GM23338 (cell line): ENCODE measurements at regions not wholly inside any gene's neighbourhood (a gene's known extent, or its start where the extent isn't known, plus 50 kb on each side); places are given as distances from the start of the nearest gene placed in this dataset.

Experiments
- ATAC-seq: fragments of 200-7000 bp; cut with Tn5 transposase; 3 replicates; pipeline ENCODE4 v1.9.1; 2020
- DNase-seq: peaks from one replicate; pipeline ENCODE4 v3.0.0-alpha.2; 2015; ENCODE audit warnings: low spot score
- H2AFZ ChIP-seq: fragments of 200-600 bp; sonication (generic); 2 replicates; pipeline ENCODE4 v1.8.0; 2016; ENCODE audit warnings: antibody characterized with exemption, mild to moderate bottlenecking, moderate library complexity
- H3F3A ChIP-seq: fragments of 200-600 bp; sonication (generic); replicated peaks from 2 replicates; pipeline ENCODE4 v1.8.0; 2017; ENCODE audit warnings: antibody characterized with exemption, mixed run types, low read depth
- H3K27ac ChIP-seq: fragments of 200-600 bp; sonication (generic); 2 replicates; pipeline ENCODE4 v1.6.1; 2016; ENCODE audit warnings: low read depth
- H3K27me3 ChIP-seq: fragments of 200-600 bp; sonication (generic); 2 replicates; pipeline ENCODE4 v1.8.0; 2016; ENCODE audit warnings: mild to moderate bottlenecking, mixed run types, moderate library complexity; ENCODE audit not compliant: insufficient read depth
- H3K36me3 ChIP-seq: fragments of 200-600 bp; sonication (generic); 2 replicates; pipeline ENCODE4 v1.8.0; 2016; ENCODE audit warnings: mild to moderate bottlenecking; ENCODE audit not compliant: insufficient read depth
- H3K4me1 ChIP-seq: fragments of 200-600 bp; sonication (generic); 2 replicates; pipeline ENCODE4 v1.8.0; 2016; ENCODE audit warnings: mild to moderate bottlenecking, moderate library complexity; ENCODE audit not compliant: insufficient read depth
- H3K4me2 ChIP-seq: fragments of 200-600 bp; sonication (generic); 2 replicates; pipeline ENCODE4 v1.7.1; 2017; ENCODE audit warnings: mixed run types
- H3K4me3 ChIP-seq: fragments of 200-600 bp; sonication (generic); 2 replicates; pipeline ENCODE4 v1.6.1; 2016; ENCODE audit warnings: mixed run types
- H3K79me2 ChIP-seq: fragments of 200-600 bp; sonication (generic); replicated peaks from 2 replicates; pipeline ENCODE4 v1.8.0; 2017; ENCODE audit warnings: mild to moderate bottlenecking; ENCODE audit not compliant: insufficient read depth
- H3K9me2 ChIP-seq: fragments of 200-600 bp; sonication (generic); 2 replicates; pipeline ENCODE4 v1.8.0; 2017; ENCODE audit not compliant: insufficient read depth
- H4K20me1 ChIP-seq: fragments of 200-600 bp; sonication (generic); replicated peaks from 2 replicates; pipeline ENCODE4 v1.8.0; 2017; ENCODE audit warnings: mild to moderate bottlenecking; ENCODE audit not compliant: insufficient read depth
- H3K27ac Mint-ChIP-seq: 2 replicates; pipeline ENCODE4 v1.8.0; 2020; ENCODE audit warnings: inconsistent platforms, mild to moderate bottlenecking, moderate library complexity, mixed read lengths
- H3K27me3 Mint-ChIP-seq: 3 replicates; pipeline ENCODE4 v1.8.0; 2022; ENCODE audit warnings: low read depth, mild to moderate bottlenecking, moderate library complexity, mixed read lengths, inconsistent platforms; ENCODE audit not compliant: insufficient read depth, poor library complexity
- H3K36me3 Mint-ChIP-seq: 3 replicates; pipeline ENCODE4 v1.8.0; 2021; ENCODE audit warnings: low read depth, mild to moderate bottlenecking, inconsistent platforms, moderate library complexity, mixed read lengths
- H3K4me1 Mint-ChIP-seq: 3 replicates; pipeline ENCODE4 v1.8.0; 2020; ENCODE audit warnings: mild to moderate bottlenecking, inconsistent platforms, mixed read lengths
- H3K4me3 Mint-ChIP-seq: 3 replicates; pipeline ENCODE4 v1.8.0; 2021; ENCODE audit warnings: moderate library complexity, mild to moderate bottlenecking, inconsistent platforms, mixed read lengths
- H3K9me3 Mint-ChIP-seq: 3 replicates; pipeline ENCODE4 v1.8.0; 2020; ENCODE audit warnings: moderate library complexity, mild to moderate bottlenecking, inconsistent platforms, mixed read lengths
- ZNF114 ChIP-seq: fragments of 250-450 bp; sonication (Bioruptor Pico); IDR thresholded peaks from 2 replicates; pipeline ENCODE4 v1.5.0; 2020; ENCODE audit warnings: mild to moderate bottlenecking, moderate library complexity
- ZNF331 ChIP-seq: fragments of 250-450 bp; sonication (Bioruptor Pico); IDR thresholded peaks from 2 replicates; pipeline ENCODE4 v1.5.0; 2020; ENCODE audit warnings: low read depth, mild to moderate bottlenecking, moderate library complexity
- TF ChIP-seq, protein P1 (sequence below): IDR thresholded peaks from one replicate; pipeline ENCODE4 v1.6.1; 2018; ENCODE audit warnings: antibody characterized with exemption; ENCODE audit not compliant: unreplicated experiment
- TF ChIP-seq, protein P2 (sequence below): IDR thresholded peaks from 2 replicates; pipeline ENCODE4 v1.6.1; 2016; ENCODE audit warnings: antibody characterized with exemption

DNA sequence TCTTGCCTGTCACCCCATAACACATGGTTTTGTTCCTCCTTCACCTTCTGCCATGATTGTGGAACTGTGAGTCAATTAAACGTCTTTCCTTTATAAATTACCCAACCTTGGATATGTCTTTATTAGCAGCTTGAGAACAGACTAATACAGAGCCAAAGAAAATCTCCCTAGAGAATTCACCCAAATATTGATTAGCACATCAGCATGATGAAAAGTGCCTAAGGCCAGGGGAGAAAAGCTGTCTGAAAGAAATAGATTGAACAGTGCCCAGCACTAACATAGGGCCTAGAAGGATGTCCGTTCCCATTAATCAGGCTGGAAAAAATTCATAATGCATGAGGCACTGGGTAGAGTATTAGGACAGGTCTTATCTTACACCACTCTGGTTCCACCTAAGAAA is 111.9 kb upstream of the CALN1 start:
- Histone ChIP-seq H3K9me2 (no peaks in the 10 kb centered on the region), H3K27ac (0 out of 2 replicates have a peak overlapping the region, but pooled peaks have one; percentile 26), H3K4me3 (no peak overlapping the region), H3K4me2 (no peak overlapping the region), H2AFZ (no peak overlapping the region), H3K27me3 (no peaks in the 10 kb centered on the region), H3K4me1 (no peaks in the 10 kb centered on the region), H4K20me1 (no peaks in the 10 kb centered on the region), H3F3A (no peaks in the 10 kb centered on the region), H3K79me2 (no peaks in the 10 kb centered on the region), H3K36me3 (no peaks in the 10 kb centered on the region)
- Mint-ChIP-seq H3K9me3 (no peaks in the 10 kb centered on the region), H3K4me3 (no peak overlapping the region), H3K4me1 (peaks cover 3% of the 10 kb centered on the region; the same call in 1 of the 3 replicates), H3K27ac (no peak overlapping the region), H3K27me3 (no peaks in the 10 kb centered on the region), H3K36me3 (no peaks in the 10 kb centered on the region)
- DNase-seq: no peak
- TF ChIP-seq, protein P1, sequence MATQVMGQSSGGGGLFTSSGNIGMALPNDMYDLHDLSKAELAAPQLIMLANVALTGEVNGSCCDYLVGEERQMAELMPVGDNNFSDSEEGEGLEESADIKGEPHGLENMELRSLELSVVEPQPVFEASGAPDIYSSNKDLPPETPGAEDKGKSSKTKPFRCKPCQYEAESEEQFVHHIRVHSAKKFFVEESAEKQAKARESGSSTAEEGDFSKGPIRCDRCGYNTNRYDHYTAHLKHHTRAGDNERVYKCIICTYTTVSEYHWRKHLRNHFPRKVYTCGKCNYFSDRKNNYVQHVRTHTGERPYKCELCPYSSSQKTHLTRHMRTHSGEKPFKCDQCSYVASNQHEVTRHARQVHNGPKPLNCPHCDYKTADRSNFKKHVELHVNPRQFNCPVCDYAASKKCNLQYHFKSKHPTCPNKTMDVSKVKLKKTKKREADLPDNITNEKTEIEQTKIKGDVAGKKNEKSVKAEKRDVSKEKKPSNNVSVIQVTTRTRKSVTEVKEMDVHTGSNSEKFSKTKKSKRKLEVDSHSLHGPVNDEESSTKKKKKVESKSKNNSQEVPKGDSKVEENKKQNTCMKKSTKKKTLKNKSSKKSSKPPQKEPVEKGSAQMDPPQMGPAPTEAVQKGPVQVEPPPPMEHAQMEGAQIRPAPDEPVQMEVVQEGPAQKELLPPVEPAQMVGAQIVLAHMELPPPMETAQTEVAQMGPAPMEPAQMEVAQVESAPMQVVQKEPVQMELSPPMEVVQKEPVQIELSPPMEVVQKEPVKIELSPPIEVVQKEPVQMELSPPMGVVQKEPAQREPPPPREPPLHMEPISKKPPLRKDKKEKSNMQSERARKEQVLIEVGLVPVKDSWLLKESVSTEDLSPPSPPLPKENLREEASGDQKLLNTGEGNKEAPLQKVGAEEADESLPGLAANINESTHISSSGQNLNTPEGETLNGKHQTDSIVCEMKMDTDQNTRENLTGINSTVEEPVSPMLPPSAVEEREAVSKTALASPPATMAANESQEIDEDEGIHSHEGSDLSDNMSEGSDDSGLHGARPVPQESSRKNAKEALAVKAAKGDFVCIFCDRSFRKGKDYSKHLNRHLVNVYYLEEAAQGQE: no peak
- TF ChIP-seq ZNF114 (CRISPR knock-in tag): no peak
- ATAC-seq: no peak

DNA sequence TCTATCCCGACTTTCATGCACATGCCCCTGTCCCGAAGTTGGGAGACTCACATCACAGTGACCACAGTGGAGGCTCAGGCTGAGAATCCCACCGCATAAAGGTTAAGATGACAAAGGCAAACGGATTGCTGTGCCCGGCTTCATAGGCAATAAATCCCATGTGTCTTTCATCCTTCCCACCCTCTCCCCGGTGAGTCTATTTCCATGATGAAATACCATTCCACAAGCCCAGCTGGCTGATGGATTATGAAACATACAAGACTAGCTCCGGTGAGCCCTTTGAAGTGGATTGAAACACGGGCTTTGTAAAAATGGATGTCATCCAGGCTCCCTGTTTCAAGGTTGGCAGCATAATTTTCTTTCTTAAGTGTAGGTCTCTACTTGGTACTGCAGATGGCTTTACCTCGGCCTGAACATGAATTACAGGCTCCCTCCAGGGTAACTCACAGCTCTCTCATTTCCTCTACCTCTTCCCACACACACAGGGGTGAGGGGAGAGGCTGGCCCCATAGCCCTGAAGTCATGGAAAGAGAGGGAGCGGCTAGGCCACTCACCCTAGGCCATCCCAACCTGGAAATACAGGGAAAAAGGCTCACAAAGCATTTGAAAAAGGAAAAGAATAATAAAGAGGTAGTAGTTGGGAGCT is 92.0 kb upstream of the CALN1 start:
- no peaks in the 10 kb centered on the region for H3K27me3 Mint-ChIP-seq
- Histone ChIP-seq H3K79me2 (no peaks in the 10 kb centered on the region), H3K27me3 (no peaks in the 10 kb centered on the region), H3K4me3 (no peak overlapping the region), H3K4me1 (0 out of 2 replicates have a peak, but pooled peaks cover 5% of the 10 kb centered on the region), H3K4me2 (no peak overlapping the region), H4K20me1 (no peaks in the 10 kb centered on the region), H3K36me3 (no peaks in the 10 kb centered on the region; the same call in 1 of the 2 replicates), H3F3A (no peaks in the 10 kb centered on the region), H3K9me2 (no peaks in the 10 kb centered on the region), H2AFZ (peak overlapping the region; percentile 83), H3K27ac (no peak overlapping the region)
- H3K9me3 Mint-ChIP-seq: no peaks in the 10 kb centered on the region
- ATAC-seq (peak; percentile 38; the same call in 1 of the 3 replicates), DNase-seq (no peak)
- H3K27ac Mint-ChIP-seq: no peak overlapping the region; the same call in 1 of the 2 replicates
- TF ChIP-seq, protein P1: no peak
- TF ChIP-seq, protein P2, sequence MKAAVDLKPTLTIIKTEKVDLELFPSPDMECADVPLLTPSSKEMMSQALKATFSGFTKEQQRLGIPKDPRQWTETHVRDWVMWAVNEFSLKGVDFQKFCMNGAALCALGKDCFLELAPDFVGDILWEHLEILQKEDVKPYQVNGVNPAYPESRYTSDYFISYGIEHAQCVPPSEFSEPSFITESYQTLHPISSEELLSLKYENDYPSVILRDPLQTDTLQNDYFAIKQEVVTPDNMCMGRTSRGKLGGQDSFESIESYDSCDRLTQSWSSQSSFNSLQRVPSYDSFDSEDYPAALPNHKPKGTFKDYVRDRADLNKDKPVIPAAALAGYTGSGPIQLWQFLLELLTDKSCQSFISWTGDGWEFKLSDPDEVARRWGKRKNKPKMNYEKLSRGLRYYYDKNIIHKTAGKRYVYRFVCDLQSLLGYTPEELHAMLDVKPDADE: no peak
- TF ChIP-seq ZNF331 (CRISPR knock-in tag): no peak
- H3K4me3 Mint-ChIP-seq: no peak overlapping the region
- H3K36me3 Mint-ChIP-seq: no peaks in the 10 kb centered on the region
- H3K4me1 Mint-ChIP-seq: peaks cover 6% of the 10 kb centered on the region; the same call in 2 of the 3 replicates
